ENCODE measurements at regions not wholly inside any gene's neighbourhood (a gene's known extent, or its start where the extent isn't known, plus 50 kb on each side); places are given as distances from the start of the nearest gene placed in this dataset.
"Not testable (repeated sequence)": the region's sequence is repeated elsewhere in the genome, so short reads cannot be mapped to it uniquely, and the experiment has no call there.

DNA sequence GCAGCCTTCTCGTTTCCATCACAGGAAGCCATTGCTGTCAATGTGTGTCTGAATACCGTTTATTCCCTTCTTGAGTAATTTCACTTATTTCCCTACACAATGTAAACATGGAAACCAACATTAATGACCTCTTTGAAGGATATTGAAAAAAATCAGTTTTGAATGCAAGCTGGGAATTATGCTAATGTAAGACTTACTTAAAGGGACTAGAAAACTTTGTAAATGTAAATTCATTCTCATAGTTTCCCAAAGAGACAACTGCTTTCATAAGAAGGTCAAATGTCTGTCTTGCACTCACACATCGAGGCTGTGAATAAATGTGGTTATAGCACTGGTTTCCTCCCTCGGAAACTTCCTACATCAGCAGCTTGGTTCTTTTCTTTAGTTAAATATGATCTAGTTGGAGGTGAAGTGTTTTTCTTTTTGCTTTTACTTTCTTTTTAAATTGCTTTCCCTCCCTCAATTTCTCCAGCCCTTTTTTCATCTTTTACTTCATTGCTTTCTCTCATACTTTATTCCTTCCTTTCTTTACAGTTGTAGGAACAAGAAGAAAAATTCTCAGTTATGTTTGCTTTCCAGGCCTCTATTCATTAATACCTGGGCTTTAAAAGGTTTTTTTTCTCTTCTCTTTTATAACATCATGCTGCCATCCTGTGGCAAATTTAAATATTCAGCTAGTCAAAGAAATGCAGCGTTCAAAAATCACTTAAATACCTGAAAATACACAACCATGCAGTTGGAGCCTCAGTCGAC is 108.3 kb downstream of the TNFAIP3 start:
- TF ChIP-seq, protein P1, sequence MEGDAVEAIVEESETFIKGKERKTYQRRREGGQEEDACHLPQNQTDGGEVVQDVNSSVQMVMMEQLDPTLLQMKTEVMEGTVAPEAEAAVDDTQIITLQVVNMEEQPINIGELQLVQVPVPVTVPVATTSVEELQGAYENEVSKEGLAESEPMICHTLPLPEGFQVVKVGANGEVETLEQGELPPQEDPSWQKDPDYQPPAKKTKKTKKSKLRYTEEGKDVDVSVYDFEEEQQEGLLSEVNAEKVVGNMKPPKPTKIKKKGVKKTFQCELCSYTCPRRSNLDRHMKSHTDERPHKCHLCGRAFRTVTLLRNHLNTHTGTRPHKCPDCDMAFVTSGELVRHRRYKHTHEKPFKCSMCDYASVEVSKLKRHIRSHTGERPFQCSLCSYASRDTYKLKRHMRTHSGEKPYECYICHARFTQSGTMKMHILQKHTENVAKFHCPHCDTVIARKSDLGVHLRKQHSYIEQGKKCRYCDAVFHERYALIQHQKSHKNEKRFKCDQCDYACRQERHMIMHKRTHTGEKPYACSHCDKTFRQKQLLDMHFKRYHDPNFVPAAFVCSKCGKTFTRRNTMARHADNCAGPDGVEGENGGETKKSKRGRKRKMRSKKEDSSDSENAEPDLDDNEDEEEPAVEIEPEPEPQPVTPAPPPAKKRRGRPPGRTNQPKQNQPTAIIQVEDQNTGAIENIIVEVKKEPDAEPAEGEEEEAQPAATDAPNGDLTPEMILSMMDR (conservative IDR thresholded peaks at IDR 0.05; ENCODE audit: low read depth, low read length) = peak; percentile 41
- H3K4me3 ChIP-seq (ENCODE audit: low read depth, low read length) = no peak overlapping the region
- peak; percentile 59 for DNase-seq (ENCODE audit: low read depth)

DNA sequence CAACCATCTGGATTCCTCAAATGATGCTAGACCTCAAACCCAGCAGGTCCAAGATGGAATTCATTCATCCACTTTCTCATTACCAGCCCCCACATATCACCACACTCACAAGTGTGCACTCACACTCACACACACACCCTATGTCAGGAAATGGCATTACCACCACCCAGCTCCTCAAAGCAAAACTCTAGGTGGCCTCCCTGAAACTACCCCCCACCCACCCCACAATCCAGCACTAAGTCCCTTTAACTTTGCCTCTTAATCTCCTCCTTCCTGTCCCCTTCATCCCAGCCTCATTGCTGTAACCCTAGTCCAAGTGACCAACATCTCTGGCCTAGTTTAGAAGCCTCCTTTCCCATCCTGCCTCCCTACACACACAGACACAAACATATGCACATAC is 109.4 kb downstream of the TNFAIP3 start:
- no peak for DNase-seq (ENCODE audit: low read depth)
- H3K4me3 ChIP-seq (ENCODE audit: low read depth, low read length) = no peak overlapping the region
- TF ChIP-seq, protein P1 (conservative IDR thresholded peaks at IDR 0.05; ENCODE audit: low read depth, low read length) = no peak

DNA sequence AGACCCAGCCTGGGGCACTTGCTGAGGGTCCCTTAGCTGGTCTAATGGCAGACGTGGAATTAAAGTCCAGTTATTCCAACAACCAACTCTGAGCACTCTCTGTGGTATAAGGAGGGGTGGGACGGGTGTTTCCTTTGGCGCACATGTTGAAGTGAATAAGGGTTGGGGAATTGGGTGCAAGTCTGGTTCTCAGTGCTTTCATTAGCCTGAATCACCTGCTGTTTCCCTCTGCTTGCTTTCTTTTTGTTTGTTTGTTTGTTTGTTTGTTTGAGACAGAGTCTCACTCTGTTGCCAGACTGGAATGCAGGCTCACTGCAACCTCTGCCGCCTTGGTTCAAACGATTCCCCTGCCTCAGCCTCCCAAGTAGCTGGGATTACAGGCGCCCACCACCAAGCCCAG is 110.1 kb downstream of the TNFAIP3 start:
- TF ChIP-seq, protein P1 (conservative IDR thresholded peaks at IDR 0.05; ENCODE audit: low read depth, low read length) = no peak
- no peak overlapping the region for H3K4me3 ChIP-seq (ENCODE audit: low read depth, low read length)
- DNase-seq (ENCODE audit: low read depth) = no peak

DNA sequence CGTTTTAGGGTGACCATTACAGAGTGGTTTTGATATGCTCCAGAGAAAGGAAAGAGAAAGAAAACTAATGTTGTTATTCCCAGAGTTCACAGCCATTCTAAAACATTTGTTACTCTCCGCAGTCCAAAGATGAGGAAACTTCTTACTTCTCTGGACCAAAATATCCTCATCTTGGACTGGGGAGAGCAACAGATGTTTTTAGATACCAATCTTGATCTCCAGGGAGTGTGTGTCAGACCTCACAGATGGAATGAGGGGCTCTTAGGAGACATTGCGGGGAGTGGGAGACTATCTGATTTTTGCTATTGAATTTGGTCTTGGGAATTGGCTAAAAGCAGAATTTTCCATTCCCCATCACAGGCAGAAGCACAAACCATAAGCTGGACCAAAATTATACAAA is 110.8 kb downstream of the TNFAIP3 start:
- TF ChIP-seq, protein P1 (conservative IDR thresholded peaks at IDR 0.05; ENCODE audit: low read depth, low read length) = no peak
- no peak overlapping the region for H3K4me3 ChIP-seq (ENCODE audit: low read depth, low read length)
- DNase-seq (ENCODE audit: low read depth) = no peak

DNA sequence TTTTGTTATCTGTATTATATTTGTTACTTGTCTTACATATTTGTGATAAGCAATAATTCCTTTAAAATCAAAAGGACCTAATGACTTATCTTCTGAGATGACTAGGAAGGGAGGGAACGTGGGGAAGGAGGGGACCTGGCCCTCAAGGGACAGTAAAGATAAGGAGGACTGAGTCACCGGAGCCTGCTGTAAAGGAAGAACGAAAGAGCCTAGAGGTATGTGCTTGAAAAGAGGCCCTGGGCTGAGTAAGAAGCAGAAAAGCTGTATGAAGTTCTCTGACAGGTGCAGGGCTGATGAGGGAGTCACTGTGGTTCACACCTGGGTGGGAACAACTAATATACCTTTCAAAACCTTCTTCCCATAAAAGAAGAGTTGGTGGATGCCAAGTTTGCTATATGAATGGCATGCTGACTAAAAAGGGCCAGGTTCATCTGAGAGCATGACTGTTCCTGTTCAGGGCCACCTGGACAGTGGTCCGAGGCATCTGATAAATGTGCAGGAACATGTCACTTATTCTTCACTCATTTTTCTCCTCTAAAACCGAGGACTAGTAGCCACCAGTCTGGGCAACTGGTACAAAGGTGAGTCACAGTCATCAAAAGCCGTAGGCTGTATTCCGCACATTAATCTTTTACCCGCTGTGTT is 111.3 kb downstream of the TNFAIP3 start:
- DNase-seq (ENCODE audit: low read depth) = no peak
- no peak overlapping the region for H3K4me3 ChIP-seq (ENCODE audit: low read depth, low read length)
- TF ChIP-seq, protein P1 (conservative IDR thresholded peaks at IDR 0.05; ENCODE audit: low read depth, low read length) = no peak

DNA sequence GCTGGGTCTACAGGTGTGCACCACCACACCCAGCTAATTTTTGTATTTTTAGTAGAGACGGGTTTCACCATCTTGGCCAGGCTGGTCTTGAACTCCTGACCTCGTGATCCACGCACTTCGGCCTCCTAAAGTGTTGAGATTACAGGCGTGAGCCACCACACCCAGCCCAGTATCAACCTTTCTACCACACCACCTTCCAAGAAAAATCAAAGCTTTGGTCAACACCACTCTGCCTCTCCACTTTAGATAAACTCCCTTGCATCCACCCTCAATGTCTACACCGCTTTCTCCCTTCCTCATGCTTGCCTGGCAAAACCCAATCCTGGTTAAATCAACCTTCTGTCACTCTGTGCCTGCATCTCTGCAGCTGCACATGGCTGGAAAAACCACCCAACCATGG is 112.2 kb downstream of the TNFAIP3 start:
- not testable (repeated sequence) for DNase-seq (ENCODE audit: low read depth)

DNA sequence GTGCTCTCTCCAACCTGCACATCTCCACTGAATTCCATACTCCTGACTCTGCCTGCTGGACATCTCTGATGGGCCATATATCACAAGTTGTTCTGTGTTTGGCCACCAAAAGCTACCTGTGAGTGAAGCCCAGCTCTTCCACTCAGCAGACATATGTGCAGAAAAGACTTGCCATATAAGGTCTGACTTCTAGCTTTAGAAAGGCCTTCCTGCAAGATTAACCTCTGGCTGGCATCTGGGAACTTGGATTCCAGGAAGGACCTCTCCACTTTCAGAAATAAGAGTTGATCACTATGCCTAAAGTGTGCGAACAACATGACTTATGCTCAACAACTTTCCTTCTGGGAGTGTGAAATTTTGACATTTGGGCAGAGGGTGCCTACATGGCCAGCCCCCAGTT is 113.7 kb downstream of the TNFAIP3 start:
- no peak overlapping the region for H3K4me3 ChIP-seq (ENCODE audit: low read depth, low read length)
- TF ChIP-seq, protein P1 (conservative IDR thresholded peaks at IDR 0.05; ENCODE audit: low read depth, low read length) = no peak
- no peak for DNase-seq (ENCODE audit: low read depth)

More for the DNA sequence above, 112.2 kb downstream of the TNFAIP3 start:
- not testable (repeated sequence) for H3K4me3 ChIP-seq (ENCODE audit: low read depth, low read length)
